Calu3 (cell line): ENCODE measurements at regions not wholly inside any gene's neighbourhood (a gene's known extent, or its start where the extent isn't known, plus 50 kb on each side); places are given as distances from the start of the nearest gene placed in this dataset.
"Not testable (repeated sequence)": the region's sequence is repeated elsewhere in the genome, so short reads cannot be mapped to it uniquely, and the experiment has no call there.

Experiments
- BruUV-seq: library from RNA; stranded (reverse); fragments of 400-500 nt; replicated peaks from 2 replicates; lab custom pipeline; 2021; lab: Mats Ljungman, UMichigan
- CTCF ChIA-PET: fragments of 300-600 bp; sonication (Branson Sonifier 250); formaldehyde crosslinking; loops from one replicate; lab custom pipeline; 2022; ENCODE audit warnings: antibody characterized with exemption; lab: Charles Lee
- DNase-seq: peaks from one replicate; pipeline ENCODE4 v3.0.0; 2022
- H3K27ac Mint-ChIP-seq: one replicate; pipeline ENCODE4 v1.8.0; 2022; ENCODE audit warnings: mixed read lengths; ENCODE audit not compliant: unreplicated experiment
- H3K27me3 Mint-ChIP-seq: one replicate; pipeline ENCODE4 v1.8.0; 2022; ENCODE audit warnings: mixed read lengths; ENCODE audit not compliant: unreplicated experiment
- H3K36me3 Mint-ChIP-seq: one replicate; pipeline ENCODE4 v1.8.0; 2022; ENCODE audit warnings: mild to moderate bottlenecking, moderate library complexity, mixed read lengths; ENCODE audit not compliant: insufficient read depth, unreplicated experiment
- H3K4me1 Mint-ChIP-seq: one replicate; pipeline ENCODE4 v1.8.0; 2022; ENCODE audit warnings: mild to moderate bottlenecking, low read depth, mixed read lengths; ENCODE audit not compliant: unreplicated experiment
- H3K4me3 Mint-ChIP-seq: one replicate; pipeline ENCODE4 v1.8.0; 2022; ENCODE audit warnings: mild to moderate bottlenecking, low read depth, moderate library complexity, mixed read lengths; ENCODE audit not compliant: unreplicated experiment
- H3K9me3 Mint-ChIP-seq: one replicate; pipeline ENCODE4 v1.8.0; 2022; ENCODE audit warnings: low read depth, mixed read lengths; ENCODE audit not compliant: unreplicated experiment
- CTCF ChIP-seq: fragments of 200-600 bp; IDR thresholded peaks from one replicate; pipeline ENCODE4 v1.8.0; 2022; ENCODE audit warnings: antibody characterized with exemption; ENCODE audit not compliant: unreplicated experiment
- intact Hi-C: fragments of 100-400 bp; cut with micrococcal nuclease; formaldehyde crosslinking; loops from one replicate; pipeline ENCODE4 v1.10.0; 2022; ENCODE audit not compliant: unreplicated experiment

DNA sequence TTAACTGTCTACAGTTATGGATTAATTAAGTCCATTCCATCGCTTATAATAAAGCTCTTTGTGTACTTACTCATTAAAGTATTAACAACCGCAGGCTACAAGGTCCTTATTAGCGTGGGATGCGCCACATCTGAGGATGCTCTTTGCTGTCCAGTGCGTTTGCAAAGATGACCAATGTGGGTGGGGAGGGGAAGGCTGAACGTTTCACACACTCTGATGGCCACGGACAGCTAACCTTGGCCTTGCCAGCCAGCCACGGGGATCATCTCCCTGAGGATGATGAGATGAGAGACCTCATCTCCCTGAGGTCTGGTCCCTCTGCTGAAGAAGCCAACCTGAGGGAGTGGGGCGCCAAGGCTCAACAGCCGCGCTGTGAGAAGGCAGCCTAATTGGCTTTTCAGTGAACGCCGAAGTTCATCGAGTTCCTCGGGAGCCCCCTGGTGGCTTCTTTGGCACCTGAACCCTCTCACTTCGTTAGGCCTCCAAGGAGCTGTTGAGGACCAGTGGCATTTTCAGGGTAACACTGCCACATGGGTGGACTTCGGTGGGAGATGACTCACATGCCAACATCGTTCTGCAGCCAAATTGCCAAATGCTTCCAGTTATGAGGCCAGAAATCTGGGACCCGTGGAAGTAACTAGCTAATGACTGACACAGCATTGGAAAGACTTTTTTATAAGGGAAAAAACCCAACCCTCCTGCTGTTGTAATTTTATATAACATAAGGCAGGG is 69.3 kb upstream of the SEC11C start:
- Mint-ChIP-seq H3K27me3 (no peaks in the 10 kb centered on the region), H3K4me3 (no peak overlapping the region), H3K9me3 (peaks cover 2% of the 10 kb centered on the region), H3K27ac (no peak overlapping the region), H3K36me3 (no peaks in the 10 kb centered on the region), H3K4me1 (peaks cover 30% of the 10 kb centered on the region)
- intact Hi-C loops = loop anchor here (1.0 to 10.0 kb wide), 3 partner anchors 289 to 546 kb away; no protein-coding TSS in a partner anchor
- peak; percentile 94 for TF ChIP-seq CTCF
- CTCF ChIA-PET = interaction anchor here (0.6 to 2.5 kb wide), 12 partner anchors 12 to 302 kb away, joined by 3 to 43 read pairs (median 6); no protein-coding TSS in a partner anchor
- no TSS peak for BruUV-seq
- DNase-seq = peak; percentile 95

DNA sequence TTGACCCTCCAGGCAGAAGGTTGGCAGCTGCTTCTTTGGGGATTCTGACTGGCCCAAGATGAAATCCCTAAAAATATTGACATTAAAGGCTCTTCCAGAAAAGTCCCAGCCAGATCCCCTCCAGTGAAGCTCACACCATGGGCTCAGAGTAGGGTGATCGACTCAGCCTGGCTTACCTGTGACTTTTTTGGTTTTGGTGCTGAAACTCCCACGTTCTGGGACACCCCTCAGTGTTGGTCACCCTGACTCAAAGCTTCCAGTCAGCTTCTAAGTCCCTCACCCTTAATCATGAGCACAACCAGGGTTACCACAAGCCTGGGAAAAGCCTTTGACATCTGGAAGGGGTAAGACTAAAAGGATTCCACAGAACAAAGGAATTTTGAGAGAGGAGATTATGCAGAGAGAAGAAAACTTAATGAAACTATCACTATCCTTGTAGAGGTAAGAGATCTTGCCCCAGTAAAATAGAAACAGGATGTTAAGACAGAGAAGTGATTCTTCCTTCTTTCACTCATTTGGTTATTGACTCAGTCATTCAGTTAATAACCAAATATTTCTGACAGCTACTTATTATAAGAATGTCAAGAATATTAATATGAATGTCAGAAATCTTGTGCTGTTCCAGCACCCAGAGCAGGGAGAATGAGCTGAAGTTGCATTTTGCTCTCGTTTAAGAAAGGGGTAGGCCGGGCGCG is 66.8 kb upstream of the SEC11C start:
- Mint-ChIP-seq H3K27ac (no peak overlapping the region), H3K4me1 (peaks cover 7% of the 10 kb centered on the region), H3K9me3 (no peaks in the 10 kb centered on the region), H3K4me3 (no peak overlapping the region), H3K27me3 (peaks cover 13% of the 10 kb centered on the region), H3K36me3 (no peaks in the 10 kb centered on the region)
- intact Hi-C loops = loop anchor here (10.0 kb wide), 1 partner anchor 548 kb away; no protein-coding TSS in a partner anchor
- CTCF ChIA-PET = no interaction called here
- DNase-seq = no peak
- TF ChIP-seq CTCF = no peak
- BruUV-seq = no TSS peak

- intact Hi-C loops = loop anchor here (10.0 kb wide), 1 partner anchor 551 kb away; no protein-coding TSS in a partner anchor
- H3K9me3 Mint-ChIP-seq = no peaks in the 10 kb centered on the region
- CTCF ChIA-PET = no interaction called here
- no peak for DNase-seq
- H3K36me3 Mint-ChIP-seq = no peaks in the 10 kb centered on the region
- H3K27ac Mint-ChIP-seq = no peak overlapping the region
- H3K4me3 Mint-ChIP-seq = no peak overlapping the region
- H3K27me3 Mint-ChIP-seq = peaks cover 26% of the 10 kb centered on the region
- no TSS peak for BruUV-seq
- no peak for TF ChIP-seq CTCF
- H3K4me1 Mint-ChIP-seq = no peaks in the 10 kb centered on the region
Measured at GRCh38 chr18:59075923-59076322, 63.8 kb upstream of the SEC11C start.

- no peak for DNase-seq
- Mint-ChIP-seq H3K4me3 (no peak overlapping the region), H3K27ac (no peak overlapping the region), H3K27me3 (peaks cover 41% of the 10 kb centered on the region), H3K9me3 (no peaks in the 10 kb centered on the region), H3K36me3 (no peaks in the 10 kb centered on the region), H3K4me1 (peaks cover 9% of the 10 kb centered on the region)
- CTCF ChIA-PET = interaction anchor here (1.0 kb wide), 1 partner anchor 12 kb away, joined by 3 read pairs; no protein-coding TSS in a partner anchor
- intact Hi-C loops = loop anchor here (10.0 kb wide), 1 partner anchor 554 kb away; no protein-coding TSS in a partner anchor
- no peak for TF ChIP-seq CTCF
- no TSS peak for BruUV-seq
Measured at GRCh38 chr18:59079264-59079663, 60.4 kb upstream of the SEC11C start.

DNA sequence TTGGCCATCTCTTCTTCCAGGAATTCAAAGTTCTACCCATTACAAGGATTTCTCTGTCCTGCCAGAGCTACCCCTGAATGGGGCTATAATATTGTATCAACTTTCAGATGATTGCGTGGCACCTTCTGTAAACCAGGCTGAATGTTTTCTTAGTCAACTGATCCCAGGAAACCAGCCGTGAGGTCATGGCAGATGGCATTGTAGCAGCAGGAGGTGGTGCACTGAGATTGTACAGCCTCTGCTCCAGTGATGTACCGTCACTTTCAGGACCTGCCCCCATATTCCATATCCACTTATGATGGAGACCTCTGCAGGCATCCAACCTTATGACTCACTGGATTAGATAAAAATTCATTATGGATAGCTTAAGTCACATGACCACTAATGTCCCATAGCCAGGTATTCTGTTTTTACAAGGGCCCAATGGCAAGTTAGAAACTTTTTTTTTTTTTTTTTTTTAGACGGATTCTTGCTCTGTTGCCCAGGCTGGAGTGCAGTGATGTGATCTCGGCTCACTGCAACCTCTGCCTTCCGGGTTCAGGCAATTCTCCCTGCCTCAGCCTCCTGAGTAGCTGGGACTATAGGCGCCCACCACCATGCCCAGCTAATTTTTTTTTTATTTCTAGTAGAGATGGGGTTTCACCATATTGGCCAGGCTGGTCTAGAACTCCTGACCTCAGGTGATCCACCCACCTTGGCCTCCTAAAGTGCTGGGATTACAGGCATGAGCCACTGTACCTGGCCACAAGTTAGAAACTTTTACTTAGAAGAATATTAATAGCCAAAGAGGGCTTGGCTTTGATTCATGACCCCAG is 59.8 kb upstream of the SEC11C start:
- CTCF ChIA-PET = interaction anchor here (1.0 kb wide), 1 partner anchor 12 kb away, joined by 3 read pairs; no protein-coding TSS in a partner anchor
- not testable (repeated sequence) for H3K4me3 Mint-ChIP-seq, BruUV-seq, H3K27ac Mint-ChIP-seq, H3K9me3 Mint-ChIP-seq, H3K36me3 Mint-ChIP-seq, DNase-seq
- intact Hi-C loops = loop anchor here (10.0 kb wide), 1 partner anchor 555 kb away; no protein-coding TSS in a partner anchor
- Mint-ChIP-seq H3K4me1 (peaks cover 11% of the 10 kb centered on the region), H3K27me3 (peaks cover 47% of the 10 kb centered on the region)
